ENCODE measurements at regions not wholly inside any gene's neighbourhood (a gene's known extent, or its start where the extent isn't known, plus 50 kb on each side); places are given as distances from the start of the nearest gene placed in this dataset.
A peak's percentile ranks its signal among the peaks of the same experiment; 100 is the strongest.

- peak; percentile 42 for DNase-seq (ENCODE audit: low read depth)
- TF ChIP-seq CTCF (IDR thresholded peaks at IDR 0.05; ENCODE audit: low read length, missing control alignments): no peak
These were observed 57.4 kb downstream of the IGLL1 start for GRCh38 chr22:23522623-23523251.

GRCh38 chr22:23521441-23522113 lies 58.5 kb downstream of the IGLL1 start:
- DNase-seq (ENCODE audit: low read depth): peak; percentile 97
- no peak for TF ChIP-seq CTCF (IDR thresholded peaks at IDR 0.05; ENCODE audit: low read length, missing control alignments)
- H3K4me3 ChIP-seq (replicated peaks; ENCODE audit: low read depth, low read length): peak overlapping the region; percentile 27

More at GRCh38 chr22:23522623-23523251, 57.4 kb downstream of the IGLL1 start:
- H3K4me3 ChIP-seq (replicated peaks; ENCODE audit: low read depth, low read length): no peak overlapping the region

GRCh38 chr22:23520863-23521440 lies 59.1 kb downstream of the IGLL1 start:
- H3K4me3 ChIP-seq (replicated peaks; ENCODE audit: low read depth, low read length): peak overlapping the region; percentile 27
- no peak for TF ChIP-seq CTCF (IDR thresholded peaks at IDR 0.05; ENCODE audit: low read length, missing control alignments)
- peak; percentile 64 for DNase-seq (ENCODE audit: low read depth)

- DNase-seq (ENCODE audit: low read depth): no peak
- TF ChIP-seq CTCF (IDR thresholded peaks at IDR 0.05; ENCODE audit: low read length, missing control alignments): no peak
- H3K4me3 ChIP-seq (replicated peaks; ENCODE audit: low read depth, low read length): no peak overlapping the region
These were observed 60.5 kb downstream of the IGLL1 start for GRCh38 chr22:23519442-23520157.

DNA sequence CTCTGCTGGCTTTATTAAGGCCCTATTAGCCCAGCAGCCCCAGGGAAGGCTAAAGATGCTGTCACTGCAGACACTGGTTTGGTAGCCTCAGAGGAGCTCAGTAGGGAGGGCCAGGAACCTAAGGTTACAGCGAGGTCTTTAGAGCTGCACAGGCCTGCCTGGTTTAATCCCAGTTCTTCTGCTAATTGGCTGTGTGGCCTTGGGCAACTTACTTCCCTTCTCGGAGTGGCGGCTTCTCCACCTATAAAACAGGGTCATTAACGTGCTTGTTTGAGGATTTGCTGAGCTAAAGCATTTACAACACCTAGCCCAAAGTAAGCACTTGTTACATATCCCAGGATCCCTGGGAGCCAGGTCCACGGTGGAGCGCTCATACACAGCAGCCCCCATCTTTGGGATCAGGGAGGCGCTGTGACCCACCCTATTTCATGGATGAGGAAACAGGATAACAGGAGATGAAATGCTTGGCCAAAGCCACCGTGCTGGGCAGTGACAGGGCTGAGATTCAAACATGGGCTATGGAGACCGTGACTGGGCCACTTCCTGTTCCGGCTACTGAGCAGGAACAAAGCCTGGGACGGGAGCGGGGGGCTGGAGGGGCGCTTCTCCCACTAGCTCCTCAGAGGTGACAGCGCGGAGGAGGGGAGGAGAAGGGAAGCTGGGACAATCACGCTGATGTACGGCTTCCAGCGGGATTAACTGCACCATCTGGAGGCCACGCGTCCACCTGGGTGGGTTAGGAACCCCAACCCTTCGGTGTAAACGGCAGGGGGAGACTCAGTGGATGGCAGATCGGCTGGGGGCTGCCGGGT lies 61.5 kb downstream of the IGLL1 start:
- no peak for TF ChIP-seq CTCF (IDR thresholded peaks at IDR 0.05; ENCODE audit: low read length, missing control alignments)
- DNase-seq (ENCODE audit: low read depth): no peak
- no peak overlapping the region for H3K4me3 ChIP-seq (replicated peaks; ENCODE audit: low read depth, low read length)

DNA sequence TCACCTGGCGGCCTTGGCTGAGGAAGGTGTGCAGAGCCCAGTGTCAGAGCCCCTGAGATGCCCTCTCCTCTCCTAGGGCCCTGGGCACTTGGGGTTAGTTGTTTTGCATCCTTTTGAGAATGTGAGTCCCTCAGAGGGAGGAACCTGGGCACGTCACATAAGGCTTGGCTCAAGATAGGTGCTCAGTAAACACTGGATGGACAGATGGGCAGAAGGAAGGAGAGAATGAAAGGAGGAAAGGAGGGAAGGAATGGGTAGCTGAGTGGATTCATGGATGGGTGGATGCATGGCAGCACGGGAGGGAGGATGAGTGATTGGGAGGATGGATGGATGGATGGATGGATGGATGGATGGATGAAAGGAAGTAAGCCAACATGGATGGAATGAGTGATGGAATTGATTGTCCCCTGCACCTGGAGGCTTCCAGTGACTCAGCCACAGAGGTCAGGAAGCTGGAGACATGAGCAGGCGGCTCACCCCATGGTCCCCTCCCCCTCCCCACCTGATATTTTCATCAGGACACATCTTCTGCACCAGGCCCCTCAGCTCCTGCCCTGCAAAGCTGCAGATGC lies 62.2 kb downstream of the IGLL1 start:
- DNase-seq (ENCODE audit: low read depth): no peak
- no peak overlapping the region for H3K4me3 ChIP-seq (replicated peaks; ENCODE audit: low read depth, low read length)
- no peak for TF ChIP-seq CTCF (IDR thresholded peaks at IDR 0.05; ENCODE audit: low read length, missing control alignments)
